ENCODE measurements at regions not wholly inside any gene's neighbourhood (a gene's known extent, or its start where the extent isn't known, plus 50 kb on each side); places are given as distances from the start of the nearest gene placed in this dataset.

- TF ChIP-seq CTCF (conservative IDR thresholded peaks at IDR 0.05 in 1 of 2, IDR thresholded peaks at IDR 0.05 in 1 of 2; ENCODE audit: low read depth in 1 of 2, low read length in 2 of 2) (no peak), EZH2 (IDR thresholded peaks at IDR 0.05; ENCODE audit: low read length, missing control alignments) (no peak)
These were observed 57.0 kb upstream of the GJB5 start for GRCh38 chr1:34697818-34698217.
